ENCODE measurements at regions not wholly inside any gene's neighbourhood (a gene's known extent, or its start where the extent isn't known, plus 50 kb on each side); places are given as distances from the start of the nearest gene placed in this dataset.

DNA sequence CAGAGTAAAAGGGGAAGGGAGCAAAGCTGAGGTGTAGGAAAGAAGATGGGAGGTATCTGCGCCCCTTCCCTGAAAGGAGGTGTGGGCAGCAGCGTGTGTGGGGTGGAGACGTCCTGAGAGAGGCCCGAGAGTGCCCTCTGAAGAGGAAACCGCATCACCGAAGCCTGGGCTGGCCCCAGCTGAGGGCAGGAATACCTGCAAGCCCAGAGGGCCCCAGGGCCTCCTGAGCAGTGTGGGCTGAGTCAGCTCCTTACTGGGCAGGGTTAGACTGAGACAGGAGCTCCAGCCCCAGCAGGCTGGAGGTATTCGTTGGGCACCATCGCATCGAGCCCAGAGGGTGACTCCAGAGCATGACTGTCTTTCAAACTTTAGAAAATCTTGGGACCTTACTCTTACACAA is 534.0 kb upstream of the B3GAT1 start:
- peaks cover 21% of the 10 kb centered on the region; the same call in 1 of the 2 replicates for H3K9me3 ChIP-seq (ENCODE audit: insufficient read depth, low read depth, low read length)
- no peak overlapping the region for H3K9ac ChIP-seq (ENCODE audit: low read depth, low read length, poor library complexity, severe bottlenecking)
- H3K27me3 ChIP-seq (ENCODE audit: insufficient read depth, low read length, poor library complexity, severe bottlenecking), result no peaks in the 10 kb centered on the region
- H3K4me3 ChIP-seq (ENCODE audit: low read length, poor library complexity, severe bottlenecking), result no peak overlapping the region
- no peak overlapping the region for H2AFZ ChIP-seq (ENCODE audit: low read length)
- H3K79me2 ChIP-seq (ENCODE audit: insufficient read depth, low read length), result no peaks in the 10 kb centered on the region
- no peak overlapping the region for H3K4me2 ChIP-seq (ENCODE audit: low read depth, low read length, poor library complexity, severe bottlenecking)
- TF ChIP-seq, protein P1, sequence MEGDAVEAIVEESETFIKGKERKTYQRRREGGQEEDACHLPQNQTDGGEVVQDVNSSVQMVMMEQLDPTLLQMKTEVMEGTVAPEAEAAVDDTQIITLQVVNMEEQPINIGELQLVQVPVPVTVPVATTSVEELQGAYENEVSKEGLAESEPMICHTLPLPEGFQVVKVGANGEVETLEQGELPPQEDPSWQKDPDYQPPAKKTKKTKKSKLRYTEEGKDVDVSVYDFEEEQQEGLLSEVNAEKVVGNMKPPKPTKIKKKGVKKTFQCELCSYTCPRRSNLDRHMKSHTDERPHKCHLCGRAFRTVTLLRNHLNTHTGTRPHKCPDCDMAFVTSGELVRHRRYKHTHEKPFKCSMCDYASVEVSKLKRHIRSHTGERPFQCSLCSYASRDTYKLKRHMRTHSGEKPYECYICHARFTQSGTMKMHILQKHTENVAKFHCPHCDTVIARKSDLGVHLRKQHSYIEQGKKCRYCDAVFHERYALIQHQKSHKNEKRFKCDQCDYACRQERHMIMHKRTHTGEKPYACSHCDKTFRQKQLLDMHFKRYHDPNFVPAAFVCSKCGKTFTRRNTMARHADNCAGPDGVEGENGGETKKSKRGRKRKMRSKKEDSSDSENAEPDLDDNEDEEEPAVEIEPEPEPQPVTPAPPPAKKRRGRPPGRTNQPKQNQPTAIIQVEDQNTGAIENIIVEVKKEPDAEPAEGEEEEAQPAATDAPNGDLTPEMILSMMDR (conservative IDR thresholded peaks at IDR 0.05; ENCODE audit: low read length), result no peak
- TF ChIP-seq EZH2phosphoT487 (IDR thresholded peaks at IDR 0.05; ENCODE audit: borderline replicate concordance), result no peak
- no peaks in the 10 kb centered on the region for H4K20me1 ChIP-seq (ENCODE audit: insufficient read depth, low read length, poor library complexity, severe bottlenecking)
- H3K4me1 ChIP-seq (ENCODE audit: insufficient read depth, low read length, poor library complexity, severe bottlenecking), result no peaks in the 10 kb centered on the region
- no peaks in the 10 kb centered on the region for H3F3A ChIP-seq (ENCODE audit: low read depth)
- no peaks in the 10 kb centered on the region for H3K36me3 ChIP-seq (ENCODE audit: insufficient read depth, low read length)
- H3K9me2 ChIP-seq (replicated peaks; ENCODE audit: low read depth, low read length), result no peaks in the 10 kb centered on the region

DNA sequence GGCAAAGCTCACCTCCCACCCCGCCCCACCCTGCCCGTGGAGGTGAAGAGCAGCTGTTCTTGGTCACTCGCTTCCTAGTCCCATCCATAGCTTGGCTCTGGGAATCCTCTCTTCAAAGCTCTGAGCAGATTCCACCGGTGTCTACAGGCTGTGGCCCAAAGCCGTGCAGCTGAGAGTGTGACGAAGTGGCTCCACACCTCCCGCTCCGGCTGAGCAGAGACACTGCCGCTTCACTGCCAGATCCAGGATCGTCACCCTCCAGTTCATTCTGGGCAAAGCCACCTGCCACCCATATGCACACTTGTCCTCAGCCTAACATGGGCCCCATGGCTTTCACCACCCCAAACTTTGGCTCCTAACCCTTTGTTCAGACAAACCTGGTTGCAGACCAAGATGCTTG is 532.9 kb upstream of the B3GAT1 start:
- Histone ChIP-seq H3K9ac (ENCODE audit: low read depth, low read length, poor library complexity, severe bottlenecking) (no peak overlapping the region), H2AFZ (ENCODE audit: low read length) (no peak overlapping the region), H4K20me1 (ENCODE audit: insufficient read depth, low read length, poor library complexity, severe bottlenecking) (no peaks in the 10 kb centered on the region), H3F3A (ENCODE audit: low read depth) (no peaks in the 10 kb centered on the region), H3K9me2 (replicated peaks; ENCODE audit: low read depth, low read length) (no peaks in the 10 kb centered on the region), H3K9me3 (ENCODE audit: insufficient read depth, low read depth, low read length) (peaks cover 15% of the 10 kb centered on the region; the same call in 1 of the 2 replicates), H3K4me1 (ENCODE audit: insufficient read depth, low read length, poor library complexity, severe bottlenecking) (no peaks in the 10 kb centered on the region), H3K4me3 (ENCODE audit: low read length, poor library complexity, severe bottlenecking) (no peak overlapping the region), H3K27me3 (ENCODE audit: insufficient read depth, low read length, poor library complexity, severe bottlenecking) (no peaks in the 10 kb centered on the region), H3K4me2 (ENCODE audit: low read depth, low read length, poor library complexity, severe bottlenecking) (no peak overlapping the region), H3K79me2 (ENCODE audit: insufficient read depth, low read length) (no peaks in the 10 kb centered on the region), H3K36me3 (ENCODE audit: insufficient read depth, low read length) (no peaks in the 10 kb centered on the region)
- TF ChIP-seq EZH2phosphoT487 (IDR thresholded peaks at IDR 0.05; ENCODE audit: borderline replicate concordance), result no peak

- Histone ChIP-seq H3K9me2 (replicated peaks; ENCODE audit: low read depth, low read length) (no peaks in the 10 kb centered on the region), H3F3A (ENCODE audit: low read depth) (no peaks in the 10 kb centered on the region)
- TF ChIP-seq EZH2phosphoT487 (IDR thresholded peaks at IDR 0.05; ENCODE audit: borderline replicate concordance), result no peak
- TF ChIP-seq, protein P1 (conservative IDR thresholded peaks at IDR 0.05; ENCODE audit: low read length), result no peak
Observed at GRCh38 chr11:134944131-134944530, 532.1 kb upstream of the B3GAT1 start.

GRCh38 chr11:134943544-134943943 is 531.5 kb upstream of the B3GAT1 start:
- H3F3A ChIP-seq (ENCODE audit: low read depth), result no peaks in the 10 kb centered on the region
- no peaks in the 10 kb centered on the region for H3K27me3 ChIP-seq (ENCODE audit: insufficient read depth, low read length, poor library complexity, severe bottlenecking)
- TF ChIP-seq EZH2phosphoT487 (IDR thresholded peaks at IDR 0.05; ENCODE audit: borderline replicate concordance), result no peak
- TF ChIP-seq, protein P1 (conservative IDR thresholded peaks at IDR 0.05; ENCODE audit: low read length), result no peak
- no peaks in the 10 kb centered on the region for H3K4me1 ChIP-seq (ENCODE audit: insufficient read depth, low read length, poor library complexity, severe bottlenecking)
- H3K9ac ChIP-seq (ENCODE audit: low read depth, low read length, poor library complexity, severe bottlenecking), result no peak overlapping the region
- no peaks in the 10 kb centered on the region for H3K79me2 ChIP-seq (ENCODE audit: insufficient read depth, low read length)
- H3K9me3 ChIP-seq (ENCODE audit: insufficient read depth, low read depth, low read length), result peaks cover 13% of the 10 kb centered on the region; the same call in 1 of the 2 replicates
- no peaks in the 10 kb centered on the region for H3K36me3 ChIP-seq (ENCODE audit: insufficient read depth, low read length)
- no peak overlapping the region for H2AFZ ChIP-seq (ENCODE audit: low read length)
- no peaks in the 10 kb centered on the region for H4K20me1 ChIP-seq (ENCODE audit: insufficient read depth, low read length, poor library complexity, severe bottlenecking)
- no peak overlapping the region for H3K4me2 ChIP-seq (ENCODE audit: low read depth, low read length, poor library complexity, severe bottlenecking)
- no peak overlapping the region for H3K4me3 ChIP-seq (ENCODE audit: low read length, poor library complexity, severe bottlenecking)
- H3K9me2 ChIP-seq (replicated peaks; ENCODE audit: low read depth, low read length), result no peaks in the 10 kb centered on the region

More at GRCh38 chr11:134944131-134944530, 532.1 kb upstream of the B3GAT1 start:
- no peaks in the 10 kb centered on the region for H3K36me3 ChIP-seq (ENCODE audit: insufficient read depth, low read length)
- H3K4me2 ChIP-seq (ENCODE audit: low read depth, low read length, poor library complexity, severe bottlenecking), result no peak overlapping the region
- no peak overlapping the region for H3K4me3 ChIP-seq (ENCODE audit: low read length, poor library complexity, severe bottlenecking)
- H3K4me1 ChIP-seq (ENCODE audit: insufficient read depth, low read length, poor library complexity, severe bottlenecking), result no peaks in the 10 kb centered on the region
- no peak overlapping the region for H3K9ac ChIP-seq (ENCODE audit: low read depth, low read length, poor library complexity, severe bottlenecking)
- H3K9me3 ChIP-seq (ENCODE audit: insufficient read depth, low read depth, low read length), result peaks cover 13% of the 10 kb centered on the region; the same call in 1 of the 2 replicates
- no peaks in the 10 kb centered on the region for H4K20me1 ChIP-seq (ENCODE audit: insufficient read depth, low read length, poor library complexity, severe bottlenecking)
- H3K27me3 ChIP-seq (ENCODE audit: insufficient read depth, low read length, poor library complexity, severe bottlenecking), result no peaks in the 10 kb centered on the region
- H3K79me2 ChIP-seq (ENCODE audit: insufficient read depth, low read length), result no peaks in the 10 kb centered on the region
- H2AFZ ChIP-seq (ENCODE audit: low read length), result no peak overlapping the region

All from Loucy (cell line).